KOPT-K1 (cell line): ENCODE measurements at regions not wholly inside any gene's neighbourhood (a gene's known extent, or its start where the extent isn't known, plus 50 kb on each side); places are given as distances from the start of the nearest gene placed in this dataset.

ENCODE experiments used
- H3K27ac ChIP-seq: fragments of 200-600 bp; sonication (generic); 2 replicates; pipeline ENCODE4 v1.5.1; 2016; ENCODE audit warnings: antibody characterized with exemption, mild to moderate bottlenecking, low read depth, low read length; ENCODE audit not compliant: poor library complexity, severe bottlenecking
- H3K36me3 ChIP-seq: fragments of 200-600 bp; sonication (generic); 2 replicates; pipeline ENCODE4 v1.5.1; 2017; ENCODE audit warnings: antibody characterized with exemption, mild to moderate bottlenecking, low read length, moderate library complexity; ENCODE audit not compliant: insufficient read depth
- H3K9me3 ChIP-seq: fragments of 200-600 bp; sonication (generic); 2 replicates; pipeline ENCODE4 v1.5.1; 2017; ENCODE audit warnings: antibody characterized with exemption, low read length, mild to moderate bottlenecking; ENCODE audit not compliant: insufficient read depth, poor library complexity, severe bottlenecking

DNA sequence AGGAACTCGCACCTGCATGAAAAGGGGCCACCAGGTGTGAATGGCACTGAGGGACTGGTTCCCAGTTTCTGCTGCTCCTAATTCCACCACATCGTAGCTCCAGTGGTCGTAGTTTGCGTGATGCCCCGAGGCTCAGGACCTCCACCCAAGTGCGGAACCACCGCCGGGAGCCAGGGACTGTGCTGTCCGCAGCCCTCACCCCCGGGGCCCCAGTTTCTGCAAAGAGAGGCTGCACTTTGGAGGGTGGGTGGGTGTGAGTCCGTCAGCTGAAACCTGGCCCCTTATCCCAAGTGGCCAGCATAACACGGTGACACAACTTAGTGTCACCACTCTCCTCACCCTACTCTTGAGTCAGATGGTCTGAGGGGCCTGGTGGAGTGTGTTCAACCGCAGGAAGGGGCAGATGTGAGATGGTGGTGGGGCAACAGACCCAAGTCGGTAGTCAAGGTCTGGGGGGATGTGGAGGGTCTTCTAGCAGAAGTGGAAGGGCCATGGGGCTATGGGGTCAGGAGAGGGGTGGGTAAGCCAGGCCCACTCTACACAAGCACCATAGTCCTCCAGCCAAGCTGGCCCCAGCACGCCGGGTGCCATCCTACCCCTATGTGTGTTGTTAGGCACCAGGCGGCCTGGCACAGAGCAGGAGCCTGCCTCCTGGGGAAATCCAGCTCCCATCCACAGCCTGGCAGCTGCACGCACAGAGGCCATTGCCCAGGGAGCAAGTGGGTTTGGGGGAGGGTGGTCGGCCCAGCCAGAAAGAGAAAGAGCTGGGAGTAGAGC is 1301.6 kb downstream of the UQCRFS1 start:
- H3K9me3 ChIP-seq, result peaks cover 5% of the 10 kb centered on the region
- H3K36me3 ChIP-seq, result no peaks in the 10 kb centered on the region
- no peak overlapping the region for H3K27ac ChIP-seq

DNA sequence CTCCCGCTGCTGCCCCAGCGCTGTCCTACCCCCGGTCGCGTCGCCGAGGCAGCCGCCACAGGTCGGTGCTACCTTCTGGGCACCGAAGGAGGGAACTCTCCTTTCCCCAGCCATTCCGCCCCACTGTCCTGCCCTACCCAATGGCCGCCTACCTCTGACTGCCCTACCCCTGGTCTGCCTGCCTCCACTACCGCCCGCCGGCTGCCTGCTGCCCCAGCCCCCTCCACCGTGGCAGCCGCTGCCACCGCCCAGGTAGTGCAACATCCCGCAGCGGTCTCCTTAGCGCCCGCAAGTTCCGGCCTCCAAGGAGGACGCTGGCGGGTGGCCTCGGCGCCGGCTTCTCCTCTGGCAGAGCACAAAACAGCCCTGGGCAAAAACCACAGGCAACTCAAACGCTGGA is 1303.1 kb downstream of the UQCRFS1 start:
- H3K27ac ChIP-seq, result no peak overlapping the region

DNA sequence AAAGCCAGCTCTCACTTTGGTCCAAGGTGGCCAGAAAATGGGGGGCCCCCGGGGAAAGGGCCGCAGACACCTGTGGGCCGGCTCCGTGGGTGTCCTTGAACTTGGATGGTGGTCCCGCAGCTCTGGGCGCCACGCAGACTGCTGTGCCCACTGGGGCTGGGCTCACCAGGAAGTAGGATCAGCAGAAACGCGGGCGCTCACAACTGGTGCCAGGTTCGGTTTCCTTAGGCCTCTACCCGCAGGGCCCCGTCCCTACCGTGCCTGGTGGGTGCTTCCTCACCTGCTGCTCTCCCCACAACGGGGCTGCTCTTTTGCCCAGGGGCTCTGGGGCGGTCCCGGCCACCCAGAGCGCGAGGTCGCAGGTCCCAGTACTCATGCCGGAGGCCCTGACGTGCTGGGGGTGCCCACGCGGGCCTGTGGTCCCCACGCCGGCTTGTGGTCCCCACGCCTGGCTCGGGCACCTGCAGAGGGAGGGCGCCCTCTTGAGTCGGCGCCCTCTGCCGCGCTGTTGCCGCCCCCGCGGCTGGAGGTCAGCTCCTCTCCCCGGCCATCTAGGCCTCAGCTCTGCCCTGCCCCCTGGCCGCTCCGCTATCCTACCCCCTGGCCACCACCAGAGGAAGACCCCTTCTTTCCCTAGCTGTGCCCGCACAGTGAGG is 1303.6 kb downstream of the UQCRFS1 start:
- Histone ChIP-seq H3K27ac (no peak overlapping the region), H3K9me3 (peaks cover 5% of the 10 kb centered on the region), H3K36me3 (no peaks in the 10 kb centered on the region)

More for the DNA sequence above, 1303.1 kb downstream of the UQCRFS1 start:
- Histone ChIP-seq H3K36me3 (no peaks in the 10 kb centered on the region), H3K9me3 (peaks cover 5% of the 10 kb centered on the region)

DNA sequence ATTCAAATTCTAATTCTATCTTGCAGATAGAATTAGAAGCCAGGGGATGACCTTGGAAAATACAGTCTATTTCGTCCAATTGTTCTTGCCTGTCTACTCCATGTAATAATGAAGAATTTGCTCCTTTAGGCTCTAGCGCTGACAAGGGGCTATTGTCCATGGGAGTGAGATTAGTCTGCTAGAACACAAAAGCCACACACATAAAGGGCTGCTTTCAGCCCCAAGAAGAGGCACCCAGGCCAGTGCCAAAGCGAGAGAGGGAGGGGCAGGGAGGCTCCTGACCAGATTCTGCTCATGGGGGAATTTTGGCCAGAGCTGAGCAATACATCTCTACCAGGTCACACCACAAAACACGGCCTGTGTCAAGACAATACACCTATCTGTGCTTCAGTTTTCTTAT is 1306.9 kb downstream of the UQCRFS1 start:
- no peaks in the 10 kb centered on the region for H3K36me3 ChIP-seq
- H3K27ac ChIP-seq, result no peak overlapping the region
- H3K9me3 ChIP-seq, result peaks cover 5% of the 10 kb centered on the region

DNA sequence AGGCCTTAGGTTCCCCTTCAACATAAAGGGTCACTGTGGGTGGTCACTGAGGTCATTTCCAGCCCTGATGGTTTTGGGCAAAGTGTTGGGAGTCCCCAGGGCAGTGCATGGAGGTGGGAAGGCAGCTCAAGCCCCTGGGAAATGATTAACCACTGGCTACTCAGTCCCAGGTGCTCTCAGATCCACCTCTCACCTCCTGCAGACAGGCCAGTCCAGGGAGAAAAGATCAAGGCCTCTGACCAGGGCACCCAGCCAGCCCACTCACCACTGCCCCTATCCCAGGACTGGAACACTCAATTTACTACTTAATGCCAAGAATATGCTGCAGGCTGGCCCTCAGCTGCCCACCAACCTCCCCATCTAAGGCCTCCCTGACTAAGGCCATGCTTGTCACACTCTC is 1307.9 kb downstream of the UQCRFS1 start:
- no peaks in the 10 kb centered on the region for H3K36me3 ChIP-seq
- no peak overlapping the region for H3K27ac ChIP-seq
- peaks cover 7% of the 10 kb centered on the region for H3K9me3 ChIP-seq

GRCh38 chr19:27901078-27901477 is 1311.9 kb downstream of the UQCRFS1 start:
- H3K36me3 ChIP-seq, result no peaks in the 10 kb centered on the region
- H3K27ac ChIP-seq, result no peak overlapping the region
- H3K9me3 ChIP-seq, result peaks cover 8% of the 10 kb centered on the region

GRCh38 chr19:27896091-27896490 is 1316.9 kb downstream of the UQCRFS1 start:
- no peak overlapping the region for H3K27ac ChIP-seq
- peaks cover 8% of the 10 kb centered on the region for H3K9me3 ChIP-seq
- no peaks in the 10 kb centered on the region for H3K36me3 ChIP-seq

GRCh38 chr19:27894906-27895754 is 1317.8 kb downstream of the UQCRFS1 start:
- Histone ChIP-seq H3K36me3 (no peaks in the 10 kb centered on the region), H3K9me3 (peaks cover 5% of the 10 kb centered on the region), H3K27ac (no peak overlapping the region)

- no peak overlapping the region for H3K27ac ChIP-seq
- H3K36me3 ChIP-seq, result no peaks in the 10 kb centered on the region
- H3K9me3 ChIP-seq, result peaks cover 7% of the 10 kb centered on the region
Observed at GRCh38 chr19:27892500-27892899, 1320.5 kb downstream of the UQCRFS1 start.

DNA sequence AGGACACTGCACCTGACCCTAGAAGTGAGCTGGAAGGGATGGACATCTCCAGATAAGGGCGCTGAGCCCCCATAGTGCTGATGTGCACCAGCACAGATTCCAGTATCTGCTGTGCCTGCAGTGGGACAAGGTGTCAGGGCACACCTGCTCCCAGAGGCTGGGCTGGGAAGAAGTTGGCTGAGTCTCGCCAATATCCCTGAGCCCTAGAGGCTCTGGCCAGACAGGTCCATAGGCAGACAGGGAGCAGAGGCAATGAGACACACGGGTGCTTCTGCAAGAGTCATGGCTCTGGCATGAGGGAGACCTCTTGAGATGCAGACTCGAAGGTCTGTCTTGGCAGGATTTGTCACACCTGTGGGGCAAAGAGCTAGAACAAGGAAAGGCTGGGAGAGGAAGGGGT is 1321.5 kb downstream of the UQCRFS1 start:
- no peaks in the 10 kb centered on the region for H3K36me3 ChIP-seq
- H3K27ac ChIP-seq, result no peak overlapping the region
- peaks cover 14% of the 10 kb centered on the region for H3K9me3 ChIP-seq

GRCh38 chr19:27890696-27891095 is 1322.3 kb downstream of the UQCRFS1 start:
- no peak overlapping the region for H3K27ac ChIP-seq
- H3K36me3 ChIP-seq, result no peaks in the 10 kb centered on the region
- H3K9me3 ChIP-seq, result peaks cover 14% of the 10 kb centered on the region

DNA sequence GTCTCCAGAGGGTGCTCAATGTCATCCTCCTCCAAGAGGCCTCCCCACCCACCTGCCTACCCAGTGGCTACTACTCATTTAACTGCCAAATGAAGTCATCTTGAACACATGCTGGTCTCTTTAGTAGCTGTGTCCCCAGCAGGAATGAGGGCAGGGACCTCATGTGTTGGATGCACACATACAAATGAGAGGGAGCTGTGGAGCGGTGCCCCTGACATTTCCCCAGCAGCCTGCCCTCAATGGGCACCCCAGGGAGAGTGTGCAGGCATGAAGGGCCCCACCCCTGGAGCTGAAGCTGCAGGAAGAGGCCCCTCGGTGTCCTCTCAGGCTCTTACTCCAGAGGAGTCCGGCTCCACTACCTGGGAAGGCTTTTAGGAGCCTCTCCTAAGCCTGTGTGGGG is 1322.7 kb downstream of the UQCRFS1 start:
- H3K36me3 ChIP-seq, result no peaks in the 10 kb centered on the region
- peaks cover 14% of the 10 kb centered on the region for H3K9me3 ChIP-seq
- H3K27ac ChIP-seq, result no peak overlapping the region

- no peak overlapping the region for H3K27ac ChIP-seq
- H3K36me3 ChIP-seq, result no peaks in the 10 kb centered on the region
- peaks cover 14% of the 10 kb centered on the region for H3K9me3 ChIP-seq
Observed at GRCh38 chr19:27889156-27889555, 1323.8 kb downstream of the UQCRFS1 start.

DNA sequence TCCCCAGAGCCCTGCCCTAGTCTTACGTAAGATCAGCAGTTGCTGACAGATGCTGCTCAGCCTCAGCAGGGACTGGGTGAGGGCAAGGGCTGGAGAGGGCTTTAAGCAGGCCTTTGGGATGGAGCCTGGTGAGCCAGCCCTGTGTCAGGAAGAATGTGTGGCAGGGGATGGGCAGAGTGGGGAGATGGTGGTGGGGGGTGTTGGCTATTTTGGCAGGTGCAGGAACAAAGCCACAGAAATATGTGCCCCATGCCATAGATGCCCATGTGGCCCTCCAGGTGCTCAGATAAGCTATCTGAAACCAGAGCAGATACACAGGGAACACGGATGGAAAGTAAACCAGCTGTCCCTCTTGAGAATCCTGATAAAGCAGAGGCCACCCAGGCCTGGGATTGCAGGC is 1325.0 kb downstream of the UQCRFS1 start:
- Histone ChIP-seq H3K27ac (no peak overlapping the region), H3K9me3 (peaks cover 14% of the 10 kb centered on the region), H3K36me3 (no peaks in the 10 kb centered on the region)

DNA sequence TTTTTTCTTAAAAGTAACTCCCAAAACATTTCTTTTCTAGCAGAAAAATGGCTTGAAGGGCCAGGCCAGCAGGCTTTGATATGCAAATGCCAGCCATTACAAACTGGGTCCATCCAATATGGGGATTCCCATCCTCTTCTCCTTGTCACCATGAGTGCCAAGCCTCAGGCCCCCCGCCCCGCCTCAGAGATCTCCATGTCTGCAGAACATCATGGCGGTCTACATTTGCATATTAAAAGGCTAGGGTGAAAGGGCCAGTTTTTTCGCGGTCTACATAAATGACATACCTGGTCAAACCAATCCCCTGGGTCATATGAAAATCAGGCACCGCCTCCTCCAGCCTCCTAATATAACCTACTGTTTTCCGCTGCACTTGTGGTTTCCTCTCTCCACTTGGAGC is 1327.6 kb downstream of the UQCRFS1 start:
- Histone ChIP-seq H3K27ac (no peak overlapping the region), H3K9me3 (peaks cover 14% of the 10 kb centered on the region), H3K36me3 (no peaks in the 10 kb centered on the region)
